T1000 (cell line): ENCODE measurements at regions not wholly inside any gene's neighbourhood (a gene's known extent, or its start where the extent isn't known, plus 50 kb on each side); places are given as distances from the start of the nearest gene placed in this dataset.
"Not testable (repeated sequence)": the region's sequence is repeated elsewhere in the genome, so short reads cannot be mapped to it uniquely, and the experiment has no call there.

Source experiments
- DNase-seq: peaks from one replicate; lab custom pipeline; 2025; ENCODE audit warnings: mixed read lengths; lab: John Stamatoyannopoulos, UW

GRCh38 chr4:33467291-33467690, 2747.1 kb downstream of the PCDH7 start:
- DNase-seq, result no peak

- no peak for DNase-seq
Measured at GRCh38 chr4:33470805-33471204, 2750.6 kb downstream of the PCDH7 start.

- no peak for DNase-seq
Measured at GRCh38 chr4:33477715-33478114, 2757.5 kb downstream of the PCDH7 start.

GRCh38 chr4:33482773-33483172, 2761.5 kb downstream of the ARAP2 start:
- DNase-seq, result no peak

- no peak for DNase-seq
Measured at GRCh38 chr4:33485111-33485510, 2759.2 kb downstream of the ARAP2 start.

- DNase-seq, result no peak
Measured at GRCh38 chr4:33493231-33493630, 2751.1 kb downstream of the ARAP2 start.

- DNase-seq, result no peak
Measured at GRCh38 chr4:33494150-33494549, 2750.2 kb downstream of the ARAP2 start.

- DNase-seq, result not testable (repeated sequence)
Measured at GRCh38 chr4:33501587-33501986, 2742.7 kb downstream of the ARAP2 start.

- DNase-seq, result no peak
Measured at GRCh38 chr4:33512397-33512796, 2731.9 kb downstream of the ARAP2 start.

GRCh38 chr4:33518856-33519255, 2725.5 kb downstream of the ARAP2 start:
- DNase-seq, result no peak

- DNase-seq, result no peak
Measured at GRCh38 chr4:33532821-33533220, 2711.5 kb downstream of the ARAP2 start.

- no peak for DNase-seq
Measured at GRCh38 chr4:33536898-33537297, 2707.4 kb downstream of the ARAP2 start.

- DNase-seq, result no peak
Measured at GRCh38 chr4:33537527-33537926, 2706.8 kb downstream of the ARAP2 start.

- DNase-seq, result no peak
Measured at GRCh38 chr4:33543941-33544450, 2700.3 kb downstream of the ARAP2 start.

- DNase-seq, result no peak
Measured at GRCh38 chr4:33551244-33551643, 2693.1 kb downstream of the ARAP2 start.

GRCh38 chr4:33561259-33561658, 2683.1 kb downstream of the ARAP2 start:
- no peak for DNase-seq

GRCh38 chr4:33566649-33567048, 2677.7 kb downstream of the ARAP2 start:
- no peak for DNase-seq

- no peak for DNase-seq
Measured at GRCh38 chr4:33577791-33578190, 2666.5 kb downstream of the ARAP2 start.

GRCh38 chr4:33579951-33580350, 2664.4 kb downstream of the ARAP2 start:
- DNase-seq, result no peak

GRCh38 chr4:33592701-33593100, 2651.6 kb downstream of the ARAP2 start:
- no peak for DNase-seq

GRCh38 chr4:33606951-33607350, 2637.4 kb downstream of the ARAP2 start:
- no peak for DNase-seq

GRCh38 chr4:33616121-33616520, 2628.2 kb downstream of the ARAP2 start:
- no peak for DNase-seq

GRCh38 chr4:33625748-33626147, 2618.6 kb downstream of the ARAP2 start:
- DNase-seq, result no peak

- no peak for DNase-seq
Measured at GRCh38 chr4:33626221-33626620, 2618.1 kb downstream of the ARAP2 start.

GRCh38 chr4:33628296-33628695, 2616.0 kb downstream of the ARAP2 start:
- DNase-seq, result no peak
